GM11168 (cell line): ENCODE measurements at regions not wholly inside any gene's neighbourhood (a gene's known extent, or its start where the extent isn't known, plus 50 kb on each side); places are given as distances from the start of the nearest gene placed in this dataset.
"Not testable (repeated sequence)": the region's sequence is repeated elsewhere in the genome, so short reads cannot be mapped to it uniquely, and the experiment has no call there.

ENCODE experiments used
- in situ Hi-C: fragments of 300-500 bp; cut with MboI; formaldehyde crosslinking; loops from one replicate; pipeline ENCODE4 v1.12.0; 2022; ENCODE audit warnings: low sequenced_read_pairs; ENCODE audit not compliant: unreplicated experiment

- in situ Hi-C loops, result no loop called here
Measured at GRCh38 chr15:31216215-31216911, 110.3 kb upstream of the KLF13 start.

- in situ Hi-C loops, result no loop called here
Measured at GRCh38 chr15:31217067-31217466, 109.6 kb upstream of the KLF13 start.

DNA sequence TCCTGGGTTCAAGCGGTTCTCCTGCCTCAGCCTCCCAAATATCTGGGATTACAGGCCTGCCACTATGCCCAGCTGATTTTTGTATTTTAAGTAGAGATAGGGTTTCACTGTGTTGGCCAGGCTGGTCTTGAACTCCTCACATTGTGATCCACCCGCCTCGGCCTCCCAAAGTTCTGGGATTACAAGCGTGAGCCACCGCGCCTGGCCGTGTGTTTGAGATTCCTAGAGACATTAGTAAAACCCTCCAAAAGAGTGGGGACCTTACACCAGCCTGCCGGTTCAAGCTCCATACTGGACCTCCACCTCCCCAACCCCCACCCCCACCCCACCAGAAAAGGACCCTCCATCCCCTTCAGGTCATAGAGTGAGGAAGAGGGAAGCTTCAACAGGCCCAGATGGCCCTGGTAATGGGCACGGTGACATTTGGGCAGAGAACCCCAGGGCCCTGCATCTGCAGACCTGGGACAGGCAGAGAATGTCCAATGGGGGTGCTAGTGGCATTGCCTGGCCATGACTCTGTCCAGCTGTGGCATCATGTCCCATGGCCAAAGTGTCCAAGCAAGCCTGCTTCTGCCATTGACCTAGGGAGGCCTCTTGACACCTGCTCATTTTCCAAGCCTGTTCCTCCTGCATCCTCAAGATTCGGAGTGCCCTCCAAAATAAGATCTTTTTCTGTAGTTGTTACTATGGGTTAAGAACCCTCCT, 108.9 kb upstream of the KLF13 start:
- in situ Hi-C loops, result no loop called here

GRCh38 chr15:31219221-31219620, 107.4 kb upstream of the KLF13 start:
- in situ Hi-C loops, result no loop called here

GRCh38 chr15:31221936-31222515, 104.6 kb upstream of the KLF13 start:
- in situ Hi-C loops, result no loop called here

GRCh38 chr15:31222773-31223341, 103.8 kb upstream of the KLF13 start:
- in situ Hi-C loops, result no loop called here

GRCh38 chr15:31223478-31224350, 102.9 kb upstream of the KLF13 start:
- in situ Hi-C loops, result no loop called here

GRCh38 chr15:31224661-31225060, 102.0 kb upstream of the KLF13 start:
- in situ Hi-C loops, result not testable (repeated sequence)

DNA sequence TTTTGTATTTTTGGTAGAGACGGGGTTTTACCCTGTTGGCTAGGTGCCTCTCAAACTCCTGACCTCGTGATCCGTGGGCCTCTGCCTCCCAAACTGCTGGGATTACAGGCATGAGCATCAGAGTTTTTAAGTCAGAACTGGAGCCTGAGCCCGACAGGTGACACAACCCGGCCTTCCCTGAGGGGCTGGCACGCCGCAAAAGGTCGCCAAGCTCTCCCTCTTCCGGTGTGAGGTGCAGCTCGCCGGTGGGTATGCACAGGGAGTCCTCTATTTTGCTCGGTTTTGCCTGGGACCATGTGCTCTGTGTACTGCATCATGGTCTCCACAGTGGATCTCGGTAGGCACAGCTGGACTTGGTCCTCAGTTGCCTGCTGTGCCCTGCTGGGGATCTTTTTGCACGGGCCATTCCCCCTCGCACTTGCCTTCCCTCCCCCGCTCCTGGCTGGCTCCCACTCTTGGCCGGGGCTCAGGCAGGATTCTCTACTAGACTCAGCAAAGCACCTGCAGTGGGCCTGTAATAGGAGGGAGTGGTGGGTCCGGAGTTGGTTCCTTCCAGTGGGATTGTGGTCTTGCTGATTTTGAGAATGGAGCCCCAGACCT, 101.2 kb upstream of the KLF13 start:
- in situ Hi-C loops, result no loop called here

DNA sequence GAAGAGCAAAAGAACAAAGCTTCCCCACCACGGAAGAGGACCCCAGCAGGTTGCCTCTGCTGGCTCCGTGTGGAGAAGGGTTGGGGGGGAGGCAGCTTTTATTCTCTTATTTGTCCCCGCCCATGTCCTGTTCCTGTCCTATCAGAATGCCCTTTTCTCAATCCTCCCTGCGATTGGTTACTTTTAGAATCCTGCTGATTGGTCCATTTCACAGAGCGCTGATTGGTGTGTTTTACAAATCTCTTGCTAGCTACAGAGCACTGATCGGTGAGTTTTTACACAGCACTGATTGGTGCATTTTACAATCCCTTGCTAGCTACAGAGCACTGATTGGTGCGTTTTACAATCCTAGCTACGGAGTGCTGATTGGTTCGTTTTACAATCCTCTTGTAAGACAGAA, 100.6 kb upstream of the KLF13 start:
- in situ Hi-C loops, result no loop called here

DNA sequence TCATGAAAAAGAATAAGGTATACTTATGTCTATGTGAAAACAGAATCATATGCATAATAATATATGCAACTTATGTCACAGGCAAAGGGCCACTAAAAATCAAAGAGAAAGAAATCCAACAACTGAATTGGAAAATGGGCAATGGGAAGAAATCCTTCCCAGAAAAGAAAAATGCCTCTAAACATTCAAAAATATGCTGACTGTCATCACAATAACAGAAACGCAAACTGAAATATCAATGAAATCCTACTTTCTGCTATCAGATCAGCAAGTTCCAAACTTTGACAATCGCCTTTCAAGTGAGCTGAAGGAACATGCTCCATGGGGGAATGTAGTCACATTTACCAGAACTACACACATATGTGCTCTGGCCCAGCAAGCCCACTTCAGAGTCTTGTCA, 99.4 kb upstream of the KLF13 start:
- in situ Hi-C loops, result no loop called here

DNA sequence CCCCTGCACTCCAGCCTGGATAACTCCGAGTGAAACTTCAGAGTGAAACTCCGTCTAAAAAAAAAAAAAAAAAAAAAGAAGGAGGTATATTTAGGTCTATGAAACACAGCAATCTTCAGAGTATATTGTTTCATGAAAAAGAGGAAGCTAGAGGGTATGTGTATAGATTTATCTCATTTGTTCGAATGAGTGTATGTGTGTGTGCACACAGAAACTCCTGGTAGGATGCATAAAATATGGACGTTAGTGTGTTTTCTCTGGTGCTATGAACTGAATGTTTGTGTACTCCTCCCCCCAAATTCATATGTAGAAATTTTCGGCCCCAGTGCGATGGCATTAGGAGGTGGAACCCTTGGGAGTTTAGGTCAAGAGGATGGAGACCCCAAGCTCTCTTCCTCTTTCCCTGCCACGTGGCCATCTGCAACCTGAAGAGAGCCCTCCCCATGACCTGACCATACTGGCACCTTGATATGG, 98.6 kb upstream of the KLF13 start:
- in situ Hi-C loops, result no loop called here

- in situ Hi-C loops, result no loop called here
Measured at GRCh38 chr15:31228980-31229826, 97.4 kb upstream of the KLF13 start.

GRCh38 chr15:31230630-31231485, 95.8 kb upstream of the KLF13 start:
- in situ Hi-C loops, result loop anchor here (5.0 kb wide), 1 partner anchor 36 kb away; no protein-coding TSS in a partner anchor

GRCh38 chr15:31234815-31235214, 91.8 kb upstream of the KLF13 start:
- in situ Hi-C loops, result loop anchor here (5.0 kb wide), 1 partner anchor 32 kb away; no protein-coding TSS in a partner anchor

DNA sequence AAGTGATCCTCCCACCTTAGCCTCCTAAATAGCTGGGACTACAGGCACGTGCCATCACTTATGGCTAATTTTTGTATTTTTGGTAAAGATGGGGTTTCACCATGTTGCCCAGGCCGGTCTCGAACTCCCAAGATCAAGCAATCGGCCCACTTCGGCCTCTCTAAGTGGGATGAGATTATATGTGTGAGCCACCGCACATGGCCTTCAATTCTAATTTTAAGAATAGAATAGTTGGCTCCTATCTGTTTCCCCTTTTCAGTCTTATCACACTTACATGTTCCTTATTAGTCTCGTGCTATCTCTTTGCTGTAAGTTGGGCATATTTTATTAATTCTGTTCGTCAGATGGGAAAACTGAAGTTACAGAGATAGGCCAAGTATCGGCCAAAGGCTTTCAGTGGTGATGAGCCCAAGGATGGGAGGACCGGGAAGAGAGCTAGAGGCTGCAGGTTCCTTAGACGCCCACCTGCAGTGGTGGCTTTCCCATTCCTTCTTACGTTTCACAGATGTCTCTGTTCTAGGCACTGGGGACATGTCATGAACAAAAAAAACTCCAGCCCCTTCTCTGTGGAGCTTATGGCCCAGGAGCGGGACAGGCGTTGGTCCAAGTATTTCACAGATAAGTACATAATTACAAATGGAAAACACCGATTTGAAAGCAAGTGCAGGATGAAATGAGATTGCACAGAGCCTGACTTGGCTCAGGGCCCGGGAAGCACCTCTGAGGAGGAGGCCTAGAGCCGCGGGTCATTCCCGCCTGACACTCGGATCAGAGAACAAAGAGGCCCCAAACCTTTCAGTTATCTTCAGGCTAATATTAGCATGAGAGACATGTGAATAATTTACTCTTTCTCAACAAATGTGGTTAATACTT, 91.1 kb upstream of the KLF13 start:
- in situ Hi-C loops, result no loop called here
